ENCODE measurements at regions not wholly inside any gene's neighbourhood (a gene's known extent, or its start where the extent isn't known, plus 50 kb on each side); places are given as distances from the start of the nearest gene placed in this dataset.

- DNase-seq: peak in 1 of 14 donors; percentile 87
These were observed 232.0 kb downstream of the ENGASE start for GRCh38 chr17:79306424-79307318.

GRCh38 chr17:79305768-79306423 lies 231.3 kb downstream of the ENGASE start:
- peak in 1 of 14 donors; percentile 52 for DNase-seq

- no peak for DNase-seq
These were observed 230.7 kb downstream of the ENGASE start for GRCh38 chr17:79305376-79305767.

GRCh38 chr17:79304884-79305283 lies 230.3 kb downstream of the ENGASE start:
- DNase-seq: no peak

DNA sequence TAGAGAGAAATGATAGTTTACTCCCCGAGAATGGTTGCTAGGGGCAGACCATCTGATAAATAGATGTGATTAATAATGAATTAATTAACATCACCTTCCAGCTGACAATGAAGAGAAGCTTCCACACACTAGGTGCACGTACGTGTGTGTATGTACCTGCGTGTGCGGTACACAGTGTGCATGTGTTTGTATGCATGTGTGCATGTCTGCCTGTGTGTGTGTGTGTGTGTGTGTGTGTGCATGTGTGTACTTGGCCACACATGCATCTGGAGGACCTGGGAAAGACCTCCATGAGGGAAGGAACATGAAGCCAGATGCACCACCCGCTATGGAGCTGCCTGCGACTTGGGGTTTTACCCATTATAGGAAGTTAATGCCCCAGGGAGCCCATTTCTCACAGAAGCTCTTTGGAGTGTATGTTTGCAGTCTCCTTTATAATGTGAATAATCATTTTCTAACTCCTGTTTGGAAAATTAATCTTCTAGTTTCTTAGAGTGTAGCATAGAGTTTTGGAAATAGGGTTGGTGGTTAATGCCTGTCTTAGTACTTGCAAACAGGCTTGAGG lies 229.1 kb downstream of the ENGASE start:
- DNase-seq: no peak

- DNase-seq: no peak
These were observed 226.8 kb downstream of the ENGASE start for GRCh38 chr17:79301469-79301868.

DNA sequence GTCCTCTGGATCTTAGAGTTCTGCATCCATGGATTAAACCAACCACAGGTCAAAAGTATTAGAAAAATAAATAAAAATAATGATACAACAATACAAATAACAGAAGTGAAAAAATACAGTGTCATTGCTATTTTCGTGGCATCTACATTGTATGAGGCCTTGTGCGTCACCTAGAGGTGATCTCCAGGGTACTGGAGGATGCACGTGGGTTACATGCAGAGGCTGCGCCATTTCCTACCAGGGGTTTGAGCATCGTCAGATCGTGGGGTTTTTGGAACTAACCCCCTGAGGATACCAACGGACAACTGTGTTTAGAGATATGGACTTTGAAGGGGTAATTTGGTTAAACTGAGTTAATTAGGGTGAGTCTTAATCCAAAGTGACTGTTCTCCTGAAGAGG lies 224.7 kb downstream of the ENGASE start:
- DNase-seq: no peak

DNA sequence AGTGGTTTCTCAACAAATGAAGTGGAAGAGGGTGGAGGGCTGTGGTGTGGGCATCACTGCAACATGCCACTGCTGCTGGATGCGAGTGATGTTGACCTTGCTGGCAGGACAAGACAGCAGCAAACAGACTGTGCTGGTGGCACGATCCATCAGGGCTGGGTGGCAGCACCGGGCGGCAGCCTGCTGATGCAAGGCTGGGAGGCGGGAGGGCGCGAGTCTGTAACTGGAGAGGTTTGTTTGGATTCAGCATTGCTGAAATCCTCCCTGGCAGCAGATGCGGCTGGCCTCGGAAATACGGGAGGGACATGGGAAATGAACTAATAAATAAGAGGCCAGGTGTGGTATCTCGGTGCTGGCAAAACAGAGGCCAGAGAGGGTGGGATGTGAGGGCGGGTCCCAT lies 224.2 kb downstream of the ENGASE start:
- no peak for DNase-seq

- DNase-seq: no peak
These were observed 221.6 kb downstream of the ENGASE start for GRCh38 chr17:79296243-79296642.

GRCh38 chr17:79295307-79295706 lies 220.7 kb downstream of the ENGASE start:
- no peak for DNase-seq

GRCh38 chr17:79294459-79295071 lies 219.9 kb downstream of the ENGASE start:
- peak in 5 of 14 donors; percentile 3 to 40 (median 18) for DNase-seq

DNA sequence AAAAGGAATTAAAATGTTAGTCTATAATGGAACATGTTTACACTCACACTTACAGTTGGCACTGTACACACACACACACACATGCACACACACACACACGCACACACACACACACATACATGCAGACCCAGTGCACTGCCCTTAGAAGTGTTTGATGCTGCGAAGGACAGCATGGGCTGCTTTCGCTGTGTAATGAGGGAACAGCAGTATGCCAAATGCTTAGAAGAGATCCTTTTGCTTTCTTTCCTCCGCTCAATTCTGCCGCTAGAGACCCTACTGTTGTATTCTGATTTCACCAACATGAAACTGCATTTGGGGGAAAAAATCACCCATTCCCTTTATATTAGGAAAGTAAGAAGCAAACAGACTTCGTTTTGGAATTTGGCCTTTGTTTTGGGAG lies 217.9 kb downstream of the ENGASE start:
- DNase-seq: no peak

DNA sequence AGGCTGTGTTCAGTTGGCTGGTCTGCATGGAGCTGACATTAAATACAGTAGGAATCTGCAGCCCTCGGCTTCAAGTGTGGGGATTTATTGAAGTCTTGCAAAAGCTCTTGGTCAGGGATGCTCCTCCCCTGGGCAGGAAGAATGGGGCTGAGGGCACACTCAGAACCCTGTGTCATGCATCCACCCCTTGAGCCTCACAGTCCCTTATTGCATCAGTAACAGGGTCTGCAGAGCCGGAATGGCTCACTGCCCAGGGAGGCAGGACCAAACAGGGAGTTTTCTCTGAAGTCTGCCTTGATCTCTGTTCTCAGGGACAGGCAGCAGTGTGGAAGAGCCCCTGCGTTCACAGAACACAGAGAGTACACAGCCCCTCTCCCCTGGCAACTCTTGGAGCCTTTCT lies 216.8 kb downstream of the ENGASE start:
- no peak for DNase-seq

DNA sequence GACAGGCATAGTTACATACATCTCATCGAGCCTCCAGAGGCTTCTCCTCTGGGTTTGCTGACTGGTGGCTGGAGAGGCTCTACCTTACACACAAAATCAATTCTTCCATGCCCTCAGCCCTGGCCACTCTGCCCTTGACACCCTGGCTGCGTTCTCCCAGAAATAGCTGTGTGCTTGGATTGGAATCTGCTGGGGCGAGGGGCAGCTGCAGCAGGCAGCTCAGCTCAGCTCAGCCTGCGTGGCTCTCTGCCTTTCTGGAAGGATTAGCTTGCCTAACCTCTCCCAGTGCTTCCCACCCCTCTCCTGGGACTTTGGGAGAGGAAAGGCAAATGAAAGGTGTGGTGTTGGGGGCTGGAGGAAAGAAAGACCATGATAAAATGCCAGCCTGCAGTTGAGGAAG lies 216.1 kb downstream of the ENGASE start:
- no peak for DNase-seq

DNA sequence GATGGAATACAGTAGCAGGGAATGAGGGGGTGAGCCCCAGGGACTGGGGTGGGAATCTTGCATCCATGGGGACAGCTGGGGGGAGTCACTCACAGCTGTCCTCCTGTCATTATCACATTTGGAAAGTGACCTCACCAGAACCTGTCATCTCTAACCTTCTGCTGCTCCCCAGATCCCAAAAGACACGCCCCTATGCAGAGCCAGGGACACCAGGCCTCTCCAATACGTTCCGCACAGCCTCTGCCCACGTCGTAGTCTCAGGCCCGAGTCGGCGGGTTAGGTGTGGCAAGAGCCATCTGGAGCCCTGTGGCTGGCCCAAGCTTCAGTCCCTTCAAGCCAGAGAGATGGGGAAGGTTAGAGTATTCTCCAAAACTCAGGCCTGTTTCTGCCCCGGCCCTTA lies 214.3 kb downstream of the ENGASE start:
- DNase-seq: no peak

DNA sequence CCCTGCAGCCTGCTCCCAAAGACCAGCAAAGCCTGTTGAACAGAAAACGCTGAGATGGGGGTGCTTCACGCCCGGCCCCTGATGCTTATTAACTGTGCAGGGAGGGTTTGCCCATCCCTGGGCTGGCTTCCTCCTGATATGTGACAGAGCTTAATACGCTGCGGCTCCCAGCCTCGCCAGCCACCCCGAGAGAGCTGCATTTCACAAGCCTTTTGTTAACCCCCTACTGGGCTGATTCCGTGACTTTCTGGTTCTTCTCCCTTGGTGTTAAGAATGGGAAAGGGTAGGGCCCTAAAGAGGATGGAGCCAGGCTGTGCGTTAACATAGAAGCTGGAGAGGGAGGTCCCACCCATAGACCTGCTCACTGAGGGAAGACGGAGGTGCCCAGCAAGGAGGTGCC lies 211.8 kb downstream of the ENGASE start:
- DNase-seq: no peak

- no peak for DNase-seq
These were observed 211.3 kb downstream of the ENGASE start for GRCh38 chr17:79285973-79286372.

DNA sequence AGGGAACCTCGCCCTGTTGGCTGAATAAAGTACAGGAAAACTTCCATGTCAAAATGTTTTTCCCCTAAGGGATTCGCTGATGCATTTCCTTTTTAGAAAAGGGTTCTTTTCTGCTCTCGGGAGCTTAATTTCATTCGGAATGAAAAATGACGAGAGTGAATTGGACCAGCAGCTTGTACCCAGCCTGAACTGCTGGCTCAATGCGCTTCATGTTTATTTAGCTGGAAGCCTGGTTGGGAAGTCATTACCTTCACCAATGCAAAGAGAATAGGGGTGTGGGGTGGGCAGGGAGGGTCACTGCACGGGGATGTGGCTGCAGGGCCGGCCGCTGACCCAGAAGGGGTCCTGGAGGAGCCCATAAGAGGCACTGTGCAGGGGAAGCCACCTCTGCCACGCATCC lies 207.7 kb downstream of the ENGASE start:
- DNase-seq: no peak

DNA sequence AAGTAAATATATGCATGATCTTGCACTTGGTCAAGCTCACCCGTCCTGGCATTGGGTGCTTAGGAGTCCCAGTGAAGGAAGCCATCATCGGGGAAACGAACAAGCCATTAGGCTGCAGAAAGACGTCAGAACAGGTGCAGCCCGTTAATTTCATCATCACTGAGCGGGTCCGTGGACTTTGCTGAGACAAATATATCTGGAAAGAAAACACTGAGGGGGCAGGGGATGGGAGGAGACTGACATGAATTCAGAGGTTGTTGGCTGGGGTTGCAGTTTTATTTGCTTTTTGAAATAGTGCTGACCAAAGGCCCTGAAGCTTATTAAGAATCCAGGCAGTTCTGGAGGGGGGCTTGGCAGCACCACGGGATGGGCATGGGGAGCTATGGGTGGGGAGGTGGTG lies 207.2 kb downstream of the ENGASE start:
- no peak for DNase-seq

- peak in 1 of 14 donors; percentile 55 for DNase-seq
These were observed 206.4 kb downstream of the ENGASE start for GRCh38 chr17:79280866-79281572.

- no peak for DNase-seq
These were observed 205.4 kb downstream of the ENGASE start for GRCh38 chr17:79280010-79280409.

GRCh38 chr17:79279320-79279719 lies 204.7 kb downstream of the ENGASE start:
- DNase-seq: no peak

DNA sequence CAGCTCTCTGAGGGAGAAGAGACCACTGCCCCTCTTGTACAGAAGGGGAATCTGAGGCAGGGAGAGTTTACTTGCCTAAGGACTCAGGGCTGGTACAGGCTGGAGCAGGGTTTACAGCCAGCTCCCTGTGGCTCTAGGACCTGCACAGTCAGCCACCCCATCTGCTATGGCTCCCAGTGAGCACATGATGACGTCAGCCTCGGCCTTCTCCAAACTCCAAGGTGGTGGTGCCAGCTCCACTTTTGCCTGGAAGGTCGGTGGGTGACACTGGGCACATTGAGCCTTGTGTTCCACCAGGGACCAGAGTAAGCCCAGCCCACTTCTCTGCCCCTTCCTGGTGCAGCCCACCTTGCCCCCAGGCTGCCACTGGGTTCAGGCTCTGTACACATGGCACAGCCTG lies 202.2 kb downstream of the ENGASE start:
- DNase-seq: peak in 2 of 14 donors; percentile 3 to 89
